Stimulated activated CD8-positive, alpha-beta memory T cell treated with anti-CD3 and anti-CD28 coated beads, Interleukin-12 subunit alpha, Interleukin-12 subunit beta, amount 100 ng/mL, for 24 hours (primary cell): ENCODE measurements at regions not wholly inside any gene's neighbourhood (a gene's known extent, or its start where the extent isn't known, plus 50 kb on each side); places are given as distances from the start of the nearest gene placed in this dataset.
"Not testable (repeated sequence)": the region's sequence is repeated elsewhere in the genome, so short reads cannot be mapped to it uniquely, and the experiment has no call there.

Source experiments
- DNase-seq: peaks from one replicate; pipeline ENCODE4 v3.0.0-alpha.2; 2020; ENCODE audit errors: extremely low read depth

DNA sequence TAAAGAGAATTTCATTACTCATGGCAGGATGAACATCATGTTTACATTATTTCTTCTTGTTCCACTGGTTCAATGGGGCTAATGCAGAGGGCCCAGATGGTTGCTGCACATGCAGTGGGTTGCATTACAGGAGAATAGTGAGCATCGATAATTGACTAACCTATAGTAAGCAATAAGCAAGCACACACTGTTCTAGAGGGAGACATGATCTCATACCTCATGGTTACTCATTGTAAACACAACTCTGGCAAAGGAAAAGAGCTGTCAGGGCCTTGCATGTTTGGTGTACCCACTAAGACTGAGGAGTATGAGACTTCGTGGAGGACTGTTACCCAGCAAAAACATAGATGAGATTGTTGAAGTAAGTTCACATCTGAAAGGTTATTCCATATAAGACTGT, 885.6 kb upstream of the VRK2 start:
- no peak for DNase-seq

DNA sequence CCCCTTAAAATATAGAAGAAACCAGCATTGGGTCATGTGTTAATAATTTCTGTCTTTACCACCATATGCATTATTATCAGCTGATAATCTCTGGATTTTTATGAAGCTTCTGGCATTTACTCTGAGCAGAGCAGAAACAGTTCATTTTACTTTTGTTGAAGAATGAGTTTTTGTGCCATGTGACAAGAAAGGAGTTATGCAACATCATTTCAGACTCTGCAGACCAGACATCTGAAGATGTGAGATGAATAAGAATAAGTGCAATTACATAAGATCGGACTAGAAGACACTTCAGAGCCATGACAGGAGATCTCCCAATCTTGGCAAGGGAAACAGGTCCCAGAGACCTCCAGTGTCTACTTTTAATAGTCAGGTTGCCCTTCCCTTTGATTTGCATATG, 869.4 kb upstream of the VRK2 start:
- no peak for DNase-seq

DNA sequence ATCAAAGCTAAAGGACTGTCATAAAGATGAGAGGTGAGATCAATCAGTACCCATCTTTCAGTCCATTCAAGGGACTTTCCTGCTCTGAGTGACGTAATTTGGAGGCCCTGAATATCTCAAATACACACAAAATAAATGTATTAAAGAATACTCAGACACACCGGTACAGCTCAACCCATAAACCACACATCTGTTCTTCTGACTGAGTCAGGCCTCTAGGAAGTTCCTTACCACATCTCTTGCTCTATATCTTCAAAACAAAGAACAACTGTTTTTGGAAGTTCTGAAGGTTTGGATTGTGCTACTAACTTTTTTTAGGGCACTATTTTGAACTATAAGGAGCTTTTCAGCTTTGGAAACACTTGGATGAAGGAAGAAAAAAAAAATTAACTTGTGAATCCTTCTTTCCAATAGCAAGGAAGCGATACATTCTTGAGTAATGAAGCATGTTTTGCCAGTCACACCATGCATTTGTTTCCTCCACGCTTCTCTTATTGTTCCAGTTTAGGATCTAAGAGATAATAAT, 866.5 kb upstream of the VRK2 start:
- no peak for DNase-seq

DNA sequence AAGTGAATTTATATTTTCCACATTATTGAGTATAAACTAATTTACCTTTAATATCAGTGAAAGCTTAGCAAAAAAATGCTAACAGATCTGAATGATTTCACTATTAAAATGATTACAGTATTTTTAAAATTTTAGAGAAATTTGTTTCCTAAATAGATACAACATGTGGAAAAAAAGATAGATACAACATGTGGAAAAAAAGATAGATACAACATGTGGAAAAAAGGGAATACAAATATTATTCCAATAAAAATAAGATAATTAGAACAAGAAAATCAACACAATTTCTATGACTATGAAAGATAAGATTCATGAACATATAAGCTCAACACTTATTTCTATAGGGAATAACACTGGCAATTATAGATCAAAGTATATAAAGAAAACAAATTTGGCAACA, 865.9 kb upstream of the VRK2 start:
- DNase-seq: no peak

DNA sequence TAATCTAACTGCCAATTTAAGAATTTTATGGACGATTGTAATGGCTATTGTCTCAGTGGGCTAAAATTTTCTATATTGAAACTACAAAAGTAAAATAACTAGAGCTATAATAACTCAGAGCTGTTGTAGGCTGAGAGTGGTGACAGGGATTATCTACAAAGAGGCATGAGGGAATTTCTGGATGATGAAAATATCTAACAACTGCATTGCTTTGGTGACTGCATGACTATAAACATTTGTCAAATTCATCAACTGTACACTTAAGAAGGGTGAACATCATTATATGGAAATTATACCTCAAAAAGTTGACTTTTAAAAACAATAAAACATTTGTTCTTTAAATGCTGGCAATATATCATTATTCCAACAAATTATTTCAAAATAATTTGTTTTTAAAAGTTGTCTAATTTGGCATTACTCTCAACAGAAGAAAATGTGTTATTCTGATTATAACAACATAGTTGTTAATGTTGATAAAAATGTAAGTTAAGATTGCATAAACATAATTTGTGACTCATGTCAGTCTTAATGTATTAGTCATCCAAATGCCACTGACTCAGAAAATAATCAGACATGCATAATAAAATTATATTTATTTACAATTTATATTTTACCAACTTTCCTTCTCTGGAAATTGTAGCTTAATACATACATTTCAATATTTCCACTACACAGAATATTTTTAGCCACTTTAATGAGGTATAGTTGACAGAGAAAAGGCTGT, 865.1 kb upstream of the VRK2 start:
- no peak for DNase-seq

DNA sequence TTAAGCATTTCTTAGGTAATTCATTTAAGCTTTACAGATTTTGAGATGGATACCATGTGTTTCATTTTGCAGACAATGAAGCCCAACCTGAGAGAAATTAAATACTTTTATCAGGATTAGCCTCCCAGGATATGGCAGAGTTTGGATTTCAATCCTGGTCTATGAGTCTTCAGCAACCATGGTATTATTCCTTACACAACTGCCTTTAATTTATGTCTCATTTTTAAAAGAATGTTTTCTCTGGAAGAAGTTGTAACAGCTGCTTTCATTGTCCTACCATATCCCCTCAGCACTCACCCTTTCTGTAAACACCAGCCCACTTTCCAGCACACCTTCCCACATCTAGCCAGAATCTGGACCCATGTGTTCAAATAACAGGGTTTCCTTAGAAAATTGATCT, 863.7 kb upstream of the VRK2 start:
- DNase-seq: no peak

DNA sequence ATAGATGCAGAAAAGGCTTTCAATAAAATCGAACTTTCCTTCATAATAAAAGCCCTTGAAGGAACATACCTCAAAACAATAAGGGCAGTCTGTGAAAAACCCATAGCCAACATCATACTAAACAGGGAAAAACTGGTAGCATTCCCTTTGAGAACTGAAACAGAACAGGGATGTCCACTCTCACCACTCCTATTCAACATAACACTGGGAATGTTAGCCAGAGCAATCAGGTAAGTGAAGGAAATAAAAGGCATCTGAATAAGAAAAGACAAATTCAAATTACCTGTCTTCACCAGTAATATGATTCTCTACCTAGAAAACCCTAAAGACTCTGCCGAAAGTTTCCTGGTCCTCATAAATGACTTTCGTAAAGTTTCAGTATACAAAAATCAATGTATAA, 861.0 kb upstream of the VRK2 start:
- DNase-seq: no peak

DNA sequence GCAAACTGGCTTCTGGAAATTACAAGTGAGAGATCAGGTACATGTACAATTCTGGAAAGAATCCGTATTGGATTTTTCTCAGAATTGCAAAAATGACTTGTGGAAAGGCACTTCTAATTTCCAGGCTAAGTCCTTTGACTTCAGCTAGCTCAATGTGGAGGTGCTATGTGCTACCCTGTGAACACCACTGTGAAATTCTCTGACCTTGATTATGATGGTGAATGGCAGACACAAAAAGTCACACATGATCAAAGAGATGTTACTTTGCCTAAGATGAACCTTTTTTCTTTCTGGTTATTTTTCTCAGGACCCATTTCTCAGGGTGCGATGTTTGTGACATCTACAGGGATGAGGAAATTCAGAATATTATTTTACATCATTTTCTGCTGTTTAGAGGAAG, 856.6 kb upstream of the VRK2 start:
- DNase-seq: no peak

DNA sequence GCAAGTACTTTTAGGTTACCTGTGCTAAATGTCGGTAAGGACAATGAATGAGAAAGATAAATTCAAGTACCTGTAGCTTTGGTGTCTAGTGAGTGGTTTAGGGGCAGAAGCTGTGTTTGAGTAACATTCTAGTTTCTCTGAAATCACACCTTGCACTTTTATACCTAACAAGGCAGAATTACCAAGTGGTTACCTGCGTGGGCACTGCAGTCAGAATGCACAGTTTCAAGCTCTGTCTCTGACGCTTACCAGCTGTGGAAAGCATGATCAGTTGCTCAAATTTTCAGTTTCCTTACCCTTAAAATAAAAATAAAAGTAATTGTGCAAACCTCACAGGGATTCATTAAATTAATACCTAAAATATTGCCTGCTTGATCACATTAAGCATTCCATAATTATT, 846.9 kb upstream of the VRK2 start:
- no peak for DNase-seq

DNA sequence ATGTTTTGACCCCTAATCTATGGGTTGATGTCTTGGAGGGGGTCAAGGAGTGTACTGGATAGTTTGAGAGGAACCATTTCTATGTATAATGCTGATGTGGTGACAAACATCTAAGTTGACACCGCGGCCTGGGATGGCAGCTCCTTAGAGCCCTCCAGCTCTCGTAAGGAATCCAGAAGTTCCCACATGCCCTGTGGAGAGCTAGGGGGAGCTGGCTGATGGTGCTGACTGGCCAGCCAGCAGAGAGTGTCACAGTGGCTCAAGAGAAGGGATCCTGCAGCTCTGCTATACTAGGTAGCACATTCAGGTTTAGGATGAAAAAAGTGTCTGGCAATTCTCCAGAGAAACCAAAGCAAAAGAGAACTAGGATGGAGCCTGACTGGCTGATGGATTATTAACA, 842.2 kb upstream of the VRK2 start:
- DNase-seq: no peak

DNA sequence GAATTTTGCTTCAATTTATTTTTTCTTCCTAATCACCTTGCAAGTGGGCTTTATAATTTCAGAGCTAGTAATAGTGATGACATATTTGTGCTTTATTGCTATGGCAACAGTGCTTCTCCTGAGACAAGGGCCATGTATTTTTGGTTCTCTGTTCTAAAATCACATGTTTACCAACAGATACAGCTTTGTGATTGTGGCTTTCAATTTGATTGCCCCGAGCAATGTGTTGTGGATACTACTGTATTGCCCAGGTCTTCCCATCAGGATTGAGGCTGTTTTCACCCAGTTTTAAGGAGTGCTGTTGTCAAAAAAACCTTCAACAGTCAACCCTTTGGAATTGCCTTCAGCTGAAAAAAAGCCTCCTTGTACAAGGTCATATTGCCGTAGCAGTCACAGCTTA, 841.4 kb upstream of the VRK2 start:
- DNase-seq: no peak

DNA sequence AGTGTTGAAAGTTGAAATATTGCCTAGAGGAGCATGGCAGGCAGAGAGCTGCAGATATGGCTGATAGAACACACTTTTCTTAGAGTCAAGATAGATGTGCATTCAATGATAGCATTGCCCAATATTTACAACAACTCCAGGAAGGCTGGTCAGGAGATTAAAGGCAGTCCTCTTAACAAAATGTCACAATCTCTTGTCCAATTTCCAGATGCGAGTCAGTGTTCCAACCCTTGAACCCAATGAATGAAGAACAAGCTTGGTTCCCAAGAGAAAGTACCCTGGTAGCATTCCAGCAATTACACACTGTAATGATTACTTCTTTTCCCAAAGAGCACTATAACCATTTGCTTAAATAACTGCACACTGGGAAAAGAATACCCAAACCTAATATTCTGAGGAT, 839.4 kb upstream of the VRK2 start:
- no peak for DNase-seq

DNA sequence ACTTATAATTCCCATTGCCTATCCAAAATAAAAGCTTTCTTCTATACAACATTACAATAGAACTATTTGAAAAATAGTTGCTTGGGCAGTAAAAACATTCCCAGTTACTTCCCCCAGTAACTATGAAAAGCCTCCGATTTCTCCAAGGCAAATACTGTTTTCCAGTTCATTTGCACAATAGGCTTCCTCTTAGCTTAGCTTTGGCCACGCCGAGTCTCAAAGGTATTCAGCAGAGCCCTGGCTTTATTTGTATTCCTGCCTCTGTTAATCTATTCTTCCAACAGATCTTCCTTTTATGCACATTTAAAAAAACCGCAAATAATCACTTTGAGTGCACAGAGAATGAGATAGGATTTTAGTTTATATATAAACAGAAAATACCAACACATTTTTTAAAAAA, 836.8 kb upstream of the VRK2 start:
- DNase-seq: no peak

DNA sequence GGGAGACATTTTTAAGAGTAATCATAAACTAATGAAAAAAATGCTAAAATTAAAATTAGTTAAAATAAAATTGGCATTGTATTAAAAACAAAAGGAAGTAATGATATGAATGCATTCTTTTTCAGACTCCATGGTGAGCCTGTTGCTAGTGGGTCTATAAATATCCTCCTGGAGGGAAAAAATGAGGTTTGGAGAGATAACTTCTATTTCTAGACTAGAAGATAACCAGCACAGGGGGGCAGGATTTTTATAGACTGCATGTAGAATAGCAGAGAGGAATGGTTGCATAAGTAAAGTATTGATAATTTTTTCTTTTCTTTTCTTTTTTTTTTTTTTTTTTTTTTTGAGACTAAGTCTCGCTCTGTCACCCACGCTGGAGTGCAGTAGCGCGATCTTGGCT, 835.8 kb upstream of the VRK2 start:
- no peak for DNase-seq

DNA sequence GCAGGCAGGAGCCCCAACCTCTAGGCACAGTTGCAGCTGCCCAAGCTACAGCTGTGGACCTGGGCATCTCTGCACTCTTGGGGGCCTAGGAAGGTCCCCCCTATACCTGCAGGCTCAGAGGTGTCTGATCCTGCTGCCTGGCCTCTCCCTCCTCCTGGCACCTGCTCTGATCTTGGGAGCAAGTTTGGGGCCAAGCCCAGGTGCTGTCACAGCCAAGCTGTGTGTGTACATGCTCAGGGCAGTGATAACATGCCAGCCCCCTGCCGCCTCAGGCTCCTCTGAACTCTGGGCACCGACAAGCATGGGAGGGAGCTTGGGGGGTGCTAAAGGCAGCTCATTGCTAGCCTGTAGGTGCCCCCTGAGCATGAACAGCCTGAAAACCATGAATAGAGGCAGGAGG, 829.6 kb upstream of the VRK2 start:
- no peak for DNase-seq

DNA sequence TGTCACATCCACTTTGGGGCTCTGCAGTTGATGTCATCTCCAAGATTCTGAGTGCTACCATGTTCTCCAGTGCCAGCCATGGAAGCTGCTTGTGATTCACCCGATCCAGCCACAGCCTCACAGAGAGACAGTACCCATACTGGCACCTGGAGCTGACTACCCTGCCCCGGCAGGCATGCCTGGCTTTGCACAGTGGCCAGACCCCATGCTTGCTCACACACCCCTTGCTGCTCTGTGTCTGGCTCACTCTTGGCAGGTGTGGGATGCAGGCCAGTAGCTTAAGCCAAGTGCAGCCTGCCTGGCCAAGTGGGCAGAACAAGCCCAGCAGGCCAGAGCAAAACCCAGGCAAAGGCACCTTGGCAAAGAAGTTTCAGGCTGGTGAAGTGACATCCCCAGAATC, 828.4 kb upstream of the VRK2 start:
- no peak for DNase-seq

DNA sequence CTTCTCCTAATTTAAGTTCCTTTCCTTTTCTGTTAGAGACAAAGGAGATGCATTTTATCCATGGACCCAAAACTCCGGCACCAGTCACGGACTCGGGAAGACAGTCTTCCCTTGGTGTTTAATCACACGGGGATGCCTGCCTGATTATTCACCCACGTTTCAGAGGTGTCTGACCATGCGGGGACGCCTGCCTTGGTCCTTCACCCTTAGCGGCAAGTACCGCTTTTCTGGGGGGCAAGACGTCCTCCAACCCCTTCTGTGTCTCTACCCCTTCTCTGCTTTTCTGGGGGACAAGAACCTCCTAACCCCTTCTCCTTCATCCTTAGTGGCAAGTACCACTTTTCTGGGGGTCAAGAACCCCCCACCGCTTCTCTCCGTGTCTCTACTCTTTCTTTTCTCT, 816.9 kb upstream of the VRK2 start:
- not testable (repeated sequence) for DNase-seq

DNA sequence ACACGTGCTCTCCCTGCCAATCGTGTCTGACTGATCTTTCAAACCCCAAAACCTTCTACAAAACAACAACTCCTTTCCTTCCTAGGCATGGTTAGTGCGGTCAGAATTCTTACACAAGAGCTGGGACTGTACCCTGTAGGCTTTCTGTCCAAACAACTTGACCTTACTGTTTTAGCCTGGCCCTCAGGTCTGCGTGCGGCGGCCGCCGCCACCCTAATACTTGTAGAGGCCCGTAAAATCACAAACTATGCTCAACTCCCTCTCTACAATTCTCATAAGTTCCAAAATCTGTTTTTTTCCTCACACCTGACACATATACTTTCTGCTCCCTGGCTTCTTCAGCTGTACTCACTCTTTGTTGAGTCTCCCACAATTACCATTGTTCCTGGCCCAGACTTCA, 814.3 kb upstream of the VRK2 start:
- DNase-seq: not testable (repeated sequence)

DNA sequence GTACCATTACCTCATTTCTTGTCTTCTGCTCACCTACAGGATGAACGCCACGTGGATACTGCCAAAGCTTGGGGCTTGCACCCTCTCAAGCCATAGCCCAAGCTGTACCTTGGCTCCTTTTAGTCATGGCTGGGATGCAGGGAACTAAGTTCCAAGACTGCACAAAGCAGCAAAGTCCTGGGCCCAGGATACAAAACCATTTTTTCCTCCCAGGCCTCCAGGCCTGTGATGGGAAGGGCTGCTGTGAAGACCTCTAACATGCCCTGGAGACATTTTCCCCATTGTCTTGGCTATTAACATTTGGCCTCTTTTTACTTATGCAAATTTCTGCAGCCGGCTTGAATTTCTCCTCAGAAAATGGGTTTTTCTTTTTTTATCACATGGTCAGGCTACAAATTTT, 795.1 kb upstream of the VRK2 start:
- not testable (repeated sequence) for DNase-seq

DNA sequence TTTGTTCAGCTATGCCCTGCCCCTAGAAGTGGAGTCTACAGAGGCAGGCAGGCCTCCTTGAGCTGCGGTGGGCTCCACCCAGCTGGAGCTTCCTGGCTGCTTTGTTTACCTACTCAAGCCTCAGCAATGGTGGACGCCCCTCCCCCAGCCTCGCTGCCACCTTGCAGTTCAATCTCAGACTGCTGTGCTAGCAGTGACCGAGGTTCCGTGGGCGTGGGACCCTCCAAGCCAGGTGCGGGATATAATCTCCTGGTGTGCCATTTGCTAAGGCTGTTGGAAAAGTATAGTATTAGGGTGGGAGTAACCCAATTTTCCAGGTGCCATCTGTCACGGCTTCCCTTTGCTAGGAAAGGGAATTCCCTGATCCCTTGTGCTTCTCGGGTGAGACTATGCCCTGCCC, 770.2 kb upstream of the VRK2 start:
- DNase-seq: not testable (repeated sequence)

DNA sequence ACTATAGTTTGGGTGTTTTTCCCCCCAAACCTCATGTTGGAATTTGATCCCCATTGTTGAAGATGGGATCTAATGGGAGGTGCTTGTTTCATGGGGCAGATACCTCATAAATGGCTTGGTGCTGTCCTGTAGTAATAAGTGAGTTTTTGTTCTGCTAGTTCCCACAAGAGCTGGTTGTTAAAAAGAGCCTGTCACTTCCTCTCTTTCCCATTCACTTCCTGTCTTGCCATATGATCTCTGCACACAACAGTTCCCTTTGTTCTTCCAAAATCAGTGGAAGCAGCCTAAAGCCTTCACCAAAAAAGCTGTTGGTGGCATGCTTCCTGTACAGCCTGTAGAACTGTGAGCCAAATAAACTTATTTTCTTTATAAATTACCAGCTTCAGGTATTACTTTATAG, 768.2 kb upstream of the VRK2 start:
- DNase-seq: no peak

DNA sequence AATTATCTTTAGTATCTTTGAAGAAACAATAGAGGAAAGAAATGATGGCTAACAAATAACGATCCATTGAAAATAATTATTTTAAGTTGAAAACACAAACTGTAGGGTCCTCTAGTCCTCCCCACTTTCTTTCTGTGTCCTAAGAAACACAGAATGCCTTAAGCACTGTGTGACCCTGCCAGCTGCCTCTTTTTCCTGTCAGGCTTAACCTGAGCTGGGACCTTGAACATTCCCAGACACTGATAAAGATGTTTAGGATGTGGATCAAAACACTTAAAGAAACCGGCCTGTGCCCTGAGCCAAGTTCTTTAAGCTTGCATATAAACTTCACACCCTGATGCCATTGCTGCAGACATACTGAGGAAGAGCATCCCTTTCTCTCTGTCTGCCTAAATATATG, 755.4 kb upstream of the VRK2 start:
- no peak for DNase-seq

DNA sequence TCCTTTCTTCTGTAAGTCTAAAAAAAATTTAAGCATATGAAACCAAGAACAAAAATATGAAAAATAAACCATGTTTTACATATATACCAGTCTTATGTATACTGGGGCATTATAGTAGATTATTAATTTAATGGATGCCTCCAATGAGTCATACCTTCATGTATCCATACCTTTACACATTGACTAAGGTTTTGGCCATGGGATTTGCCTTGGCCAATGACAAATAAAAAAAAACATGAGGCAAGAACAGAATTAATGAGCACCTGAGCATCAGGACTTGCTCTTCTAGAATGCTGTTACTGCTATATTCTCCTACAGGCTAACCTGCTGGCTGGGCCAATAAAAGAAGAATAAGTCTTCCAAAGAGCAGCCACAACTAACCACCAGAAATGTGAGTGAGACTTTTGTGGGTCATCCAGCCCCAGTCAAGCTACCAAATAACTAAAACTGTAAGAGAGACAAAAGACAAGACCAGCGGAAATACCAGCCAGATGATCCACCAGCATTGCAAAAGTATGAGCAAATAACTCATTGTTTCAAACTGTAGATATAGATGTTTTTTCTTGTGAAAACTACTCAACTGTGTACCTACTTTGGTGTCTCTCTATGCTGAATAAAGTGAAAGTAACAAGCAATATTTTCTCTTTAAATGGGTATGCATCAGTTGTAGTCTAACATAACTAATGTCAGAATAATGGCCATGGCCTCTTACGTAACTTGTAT, 749.6 kb upstream of the VRK2 start:
- DNase-seq: no peak

DNA sequence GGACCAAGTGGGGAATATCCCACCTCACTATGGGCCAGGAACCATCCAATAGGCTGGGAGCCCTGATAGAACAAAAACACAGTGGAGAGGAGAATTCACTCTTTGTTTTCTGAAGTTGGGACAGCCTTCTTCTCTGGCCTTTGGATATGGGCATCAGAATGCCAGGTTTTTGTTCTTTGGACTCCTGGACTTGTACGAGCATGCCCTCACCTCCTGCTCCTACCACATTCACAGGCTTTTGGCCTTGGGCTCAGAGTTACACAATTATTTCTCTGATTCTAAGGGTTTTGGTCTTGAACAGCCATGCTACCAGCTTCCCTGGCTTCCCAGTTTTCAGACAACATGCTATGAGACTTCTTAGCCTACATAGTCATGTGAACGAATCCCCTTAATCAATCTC, 732.9 kb upstream of the VRK2 start:
- no peak for DNase-seq
